ENCODE measurements at regions not wholly inside any gene's neighbourhood (a gene's known extent, or its start where the extent isn't known, plus 50 kb on each side); places are given as distances from the start of the nearest gene placed in this dataset.

DNA sequence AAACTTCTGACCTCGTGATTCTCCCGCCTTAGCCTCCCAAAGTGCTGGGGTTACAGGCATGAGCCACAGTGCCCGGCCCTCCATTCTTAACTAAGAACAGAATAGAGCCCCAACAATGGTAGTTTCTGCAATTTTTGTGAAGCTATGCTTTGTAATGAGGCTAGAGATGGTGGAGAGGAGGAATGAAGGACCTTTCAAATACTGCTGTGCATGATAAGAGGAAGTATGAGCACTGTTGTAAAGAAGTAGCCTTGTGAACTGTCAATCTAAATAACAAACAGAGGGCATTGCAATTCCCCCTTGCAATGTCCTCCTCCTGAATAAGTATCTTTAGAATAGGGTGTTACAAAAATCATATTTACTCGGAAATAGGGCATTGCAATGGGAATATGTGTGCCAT, 70.2 kb downstream of the EVX1 start:
- in situ Hi-C loops (cut with HindIII; ENCODE audit: extremely low pct_ligation_motif_present, low pct_unique_long_range_greater_than_20kb) (no loop called here), intact Hi-C loops (cut with micrococcal nuclease; ENCODE audit: unreplicated experiment) (no loop called here)
- Histone ChIP-seq H3K4me3 (replicated peaks in 1 of 3; ENCODE audit: insufficient read depth in 1 of 3, low read depth in 2 of 3, low read length in 3 of 3) (no peak overlapping the region), H2AFZ (ENCODE audit: low read length) (no peak overlapping the region), H3K4me2 (ENCODE audit: low read depth, low read length) (no peak overlapping the region), H3K27ac (ENCODE audit: extremely low read length, insufficient read depth, low read length) (no peak overlapping the region), H3K27me3 (ENCODE audit: control insufficient read depth in 1 of 2, insufficient read depth in 2 of 2, low read length in 2 of 2) (peaks cover 0 to 5% of the 10 kb centered on the region in 2 experiments; a peak in 1 of 5 replicates), H3K36me3 (replicated peaks in 1 of 2; ENCODE audit: control insufficient read depth in 1 of 2, insufficient read depth in 2 of 2, low read length in 2 of 2) (no peaks in the 10 kb centered on the region), H3K79me2 (ENCODE audit: insufficient read depth, low read length) (no peaks in the 10 kb centered on the region), H3K9me3 (ENCODE audit: low read length) (no peaks in the 10 kb centered on the region), H3K4me1 (ENCODE audit: insufficient read depth, low read length) (no peaks in the 10 kb centered on the region), H3K9ac (ENCODE audit: insufficient read depth, low read depth, low read length) (no peak overlapping the region), H4K20me1 (ENCODE audit: insufficient read depth, low read length) (no peaks in the 10 kb centered on the region)
- DNase-seq (ENCODE audit: low spot score) (no peak), FAIRE-seq (no peak), ATAC-seq (no peak)
- 4% methylated on average over 4 of the region's 4 CpGs for WGBS (ENCODE audit: low lambda C conversion rate)
- no TSS peak for BruUV-seq (replicated peaks)
- ChIA-PET POLR2A (no interaction called here), CTCF (ENCODE audit: low intra/inter-chr PET ratio, low total read pairs) (no interaction called here)
- TF ChIP-seq NAIF1 (CRISPR knock-in tag; IDR thresholded peaks at IDR 0.05; ENCODE audit: borderline replicate concordance) = no peak
- no peak for TF ChIP-seq SOX5 (CRISPR knock-in tag; IDR thresholded peaks at IDR 0.05; ENCODE audit: borderline replicate concordance)
- TF ChIP-seq ZNF7 (CRISPR knock-in tag; IDR thresholded peaks at IDR 0.05) = no peak
- TF ChIP-seq, protein P1, sequence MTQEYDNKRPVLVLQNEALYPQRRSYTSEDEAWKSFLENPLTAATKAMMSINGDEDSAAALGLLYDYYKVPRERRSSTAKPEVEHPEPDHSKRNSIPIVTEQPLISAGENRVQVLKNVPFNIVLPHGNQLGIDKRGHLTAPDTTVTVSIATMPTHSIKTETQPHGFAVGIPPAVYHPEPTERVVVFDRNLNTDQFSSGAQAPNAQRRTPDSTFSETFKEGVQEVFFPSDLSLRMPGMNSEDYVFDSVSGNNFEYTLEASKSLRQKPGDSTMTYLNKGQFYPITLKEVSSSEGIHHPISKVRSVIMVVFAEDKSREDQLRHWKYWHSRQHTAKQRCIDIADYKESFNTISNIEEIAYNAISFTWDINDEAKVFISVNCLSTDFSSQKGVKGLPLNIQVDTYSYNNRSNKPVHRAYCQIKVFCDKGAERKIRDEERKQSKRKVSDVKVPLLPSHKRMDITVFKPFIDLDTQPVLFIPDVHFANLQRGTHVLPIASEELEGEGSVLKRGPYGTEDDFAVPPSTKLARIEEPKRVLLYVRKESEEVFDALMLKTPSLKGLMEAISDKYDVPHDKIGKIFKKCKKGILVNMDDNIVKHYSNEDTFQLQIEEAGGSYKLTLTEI (CRISPR knock-in tag; conservative IDR thresholded peaks at IDR 0.05) = no peak
- no peak for TF ChIP-seq SCMH1 (CRISPR knock-in tag; IDR thresholded peaks at IDR 0.05; ENCODE audit: borderline replicate concordance)
- no peak for TF ChIP-seq ZNF720 (CRISPR knock-in tag; IDR thresholded peaks at IDR 0.05)
- no peak for TF ChIP-seq TAF15 (IDR thresholded peaks at IDR 0.05; ENCODE audit: low read depth, low read length, poor library complexity, severe bottlenecking)
- no peak for TF ChIP-seq DMAP1 (CRISPR knock-in tag; IDR thresholded peaks at IDR 0.05)
- TF ChIP-seq ZNF569 (CRISPR knock-in tag; IDR thresholded peaks at IDR 0.05; ENCODE audit: borderline replicate concordance) = no peak
- no peak for TF ChIP-seq SALL1 (CRISPR knock-in tag; IDR thresholded peaks at IDR 0.05)
- TF ChIP-seq, protein P2, sequence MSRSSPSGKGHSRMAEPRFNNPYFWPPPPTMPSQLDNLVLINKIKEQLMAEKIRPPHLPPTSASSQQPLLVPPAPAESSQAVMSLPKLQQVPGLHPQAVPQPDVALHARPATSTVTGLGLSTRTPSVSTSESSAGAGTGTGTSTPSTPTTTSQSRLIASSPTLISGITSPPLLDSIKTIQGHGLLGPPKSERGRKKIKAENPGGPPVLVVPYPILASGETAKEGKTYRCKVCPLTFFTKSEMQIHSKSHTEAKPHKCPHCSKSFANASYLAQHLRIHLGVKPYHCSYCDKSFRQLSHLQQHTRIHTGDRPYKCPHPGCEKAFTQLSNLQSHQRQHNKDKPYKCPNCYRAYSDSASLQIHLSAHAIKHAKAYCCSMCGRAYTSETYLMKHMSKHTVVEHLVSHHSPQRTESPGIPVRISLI (CRISPR knock-in tag; IDR thresholded peaks at IDR 0.05; ENCODE audit: borderline replicate concordance) = no peak
- TF ChIP-seq, protein P3, sequence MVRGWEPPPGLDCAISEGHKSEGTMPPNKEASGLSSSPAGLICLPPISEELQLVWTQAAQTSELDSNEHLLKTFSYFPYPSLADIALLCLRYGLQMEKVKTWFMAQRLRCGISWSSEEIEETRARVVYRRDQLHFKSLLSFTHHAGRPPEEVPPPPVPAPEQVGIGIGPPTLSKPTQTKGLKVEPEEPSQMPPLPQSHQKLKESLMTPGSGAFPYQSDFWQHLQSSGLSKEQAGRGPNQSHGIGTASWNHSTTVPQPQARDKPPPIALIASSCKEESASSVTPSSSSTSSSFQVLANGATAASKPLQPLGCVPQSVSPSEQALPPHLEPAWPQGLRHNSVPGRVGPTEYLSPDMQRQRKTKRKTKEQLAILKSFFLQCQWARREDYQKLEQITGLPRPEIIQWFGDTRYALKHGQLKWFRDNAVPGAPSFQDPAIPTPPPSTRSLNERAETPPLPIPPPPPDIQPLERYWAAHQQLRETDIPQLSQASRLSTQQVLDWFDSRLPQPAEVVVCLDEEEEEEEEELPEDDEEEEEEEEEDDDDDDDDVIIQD (CRISPR knock-in tag; IDR thresholded peaks at IDR 0.05; ENCODE audit: low read depth) = no peak
- no peak for TF ChIP-seq PCBP1 (IDR thresholded peaks at IDR 0.05; ENCODE audit: borderline replicate concordance, low read depth, low read length)
- TF ChIP-seq, protein P4, sequence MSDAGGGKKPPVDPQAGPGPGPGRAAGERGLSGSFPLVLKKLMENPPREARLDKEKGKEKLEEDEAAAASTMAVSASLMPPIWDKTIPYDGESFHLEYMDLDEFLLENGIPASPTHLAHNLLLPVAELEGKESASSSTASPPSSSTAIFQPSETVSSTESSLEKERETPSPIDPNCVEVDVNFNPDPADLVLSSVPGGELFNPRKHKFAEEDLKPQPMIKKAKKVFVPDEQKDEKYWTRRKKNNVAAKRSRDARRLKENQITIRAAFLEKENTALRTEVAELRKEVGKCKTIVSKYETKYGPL (CRISPR knock-in tag; IDR thresholded peaks at IDR 0.05) = no peak
